Stimulated activated CD4-positive, alpha-beta T cell treated with anti-CD3 and anti-CD28 coated beads, TNF-alpha, amount 100 ng/mL, for 24 hours (primary cell): ENCODE measurements at regions not wholly inside any gene's neighbourhood (a gene's known extent, or its start where the extent isn't known, plus 50 kb on each side); places are given as distances from the start of the nearest gene placed in this dataset.
"Not testable (repeated sequence)": the region's sequence is repeated elsewhere in the genome, so short reads cannot be mapped to it uniquely, and the experiment has no call there.

ENCODE experiments used
- DNase-seq, 3 experiments: peaks; one replicate each; pipeline ENCODE4 v3.0.0-alpha.2; 2020; ENCODE audit warnings: low read depth in 3 of 3

DNA sequence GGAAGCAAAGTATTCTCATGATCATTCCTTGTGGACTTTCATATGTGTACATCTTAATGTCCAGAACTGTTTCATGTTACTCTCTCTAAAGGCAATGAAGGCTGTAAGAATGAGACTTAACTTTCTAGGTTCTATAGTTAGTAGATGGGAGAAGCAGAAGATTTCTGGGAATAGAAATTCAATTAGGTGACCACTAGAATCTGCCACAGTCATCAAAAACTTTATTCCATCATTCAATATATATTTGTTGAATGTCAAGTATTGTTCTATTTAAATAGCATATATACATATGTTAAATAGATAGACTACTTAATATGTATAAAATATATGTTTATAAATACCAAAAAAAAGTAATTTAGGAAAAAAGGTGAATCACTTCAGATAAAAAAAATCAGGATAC, 972.9 kb downstream of the SLC6A15 start:
- DNase-seq = no peak

DNA sequence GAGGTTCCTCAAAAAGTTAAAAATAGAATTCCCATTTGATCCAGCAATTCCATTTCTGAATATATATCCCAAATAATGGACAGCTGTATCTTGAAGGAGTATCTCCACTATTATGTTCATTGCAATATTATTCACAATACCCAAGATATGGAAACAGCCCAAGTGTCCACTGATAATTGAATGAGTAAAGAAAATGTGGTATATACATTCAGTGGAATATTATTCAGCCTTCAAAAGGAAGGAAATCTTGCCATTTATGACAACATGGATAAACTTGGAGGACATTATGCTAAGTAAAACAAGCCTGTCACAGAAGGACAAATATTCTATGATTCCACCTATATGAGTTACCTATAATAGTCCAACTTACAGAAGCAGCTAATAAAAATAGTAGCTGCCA, 979.0 kb downstream of the SLC6A15 start:
- no peak for DNase-seq

DNA sequence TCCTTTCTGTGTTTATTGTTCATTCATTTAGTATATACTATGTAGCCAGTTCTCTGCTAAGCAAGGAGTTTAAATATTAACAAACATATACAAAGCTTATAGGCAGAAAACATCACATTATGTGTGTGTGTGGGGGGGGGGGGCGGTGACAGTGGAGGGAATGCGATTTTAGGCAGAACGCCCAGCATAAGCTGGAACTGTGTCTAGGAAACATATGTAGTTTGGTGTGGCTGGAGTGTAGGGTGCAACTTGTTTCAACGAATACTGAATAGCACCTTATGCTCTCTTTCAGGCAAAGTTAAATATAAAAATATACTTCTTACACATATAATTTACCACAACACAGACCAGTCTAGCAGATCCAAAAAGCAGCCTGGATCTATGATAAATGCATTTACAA, 980.6 kb downstream of the SLC6A15 start:
- DNase-seq = no peak

DNA sequence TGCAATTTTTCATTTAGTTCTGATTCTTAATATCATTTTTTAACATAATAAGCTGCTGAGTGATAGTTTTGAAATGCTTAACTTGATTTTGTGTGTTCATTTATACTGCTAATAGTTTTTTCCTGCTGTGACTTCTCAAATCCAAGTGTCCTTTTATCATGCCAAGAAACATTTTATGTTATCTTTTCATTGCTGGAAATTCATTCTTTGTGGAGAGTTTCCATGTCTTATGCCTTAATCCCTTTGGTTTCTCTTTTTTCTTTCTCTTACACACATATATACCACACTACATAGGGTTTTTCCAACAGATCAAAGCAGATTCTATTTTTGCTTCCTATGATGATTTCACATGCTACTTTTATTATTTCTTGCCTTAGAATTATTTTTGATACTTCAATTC, 981.1 kb downstream of the SLC6A15 start:
- DNase-seq = no peak

DNA sequence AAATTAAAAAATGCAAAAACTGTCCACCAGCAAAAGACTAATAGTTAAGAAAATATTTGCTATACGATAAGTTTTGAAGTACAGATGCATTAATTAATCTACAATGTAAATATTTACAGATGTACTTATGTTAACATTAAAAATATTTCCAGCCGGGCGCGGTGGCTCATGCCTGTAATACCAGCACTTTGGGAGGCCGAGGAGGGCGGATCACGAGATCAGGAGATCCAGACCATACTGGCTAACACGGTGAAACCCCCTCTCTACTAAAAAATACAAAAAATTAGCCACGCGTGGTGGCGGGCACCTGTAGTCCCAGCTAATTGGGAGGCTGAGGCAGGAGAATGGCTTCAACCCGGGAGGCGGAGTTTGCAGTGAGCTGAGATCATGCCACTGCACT, 982.8 kb downstream of the SLC6A15 start:
- DNase-seq = not testable (repeated sequence)

DNA sequence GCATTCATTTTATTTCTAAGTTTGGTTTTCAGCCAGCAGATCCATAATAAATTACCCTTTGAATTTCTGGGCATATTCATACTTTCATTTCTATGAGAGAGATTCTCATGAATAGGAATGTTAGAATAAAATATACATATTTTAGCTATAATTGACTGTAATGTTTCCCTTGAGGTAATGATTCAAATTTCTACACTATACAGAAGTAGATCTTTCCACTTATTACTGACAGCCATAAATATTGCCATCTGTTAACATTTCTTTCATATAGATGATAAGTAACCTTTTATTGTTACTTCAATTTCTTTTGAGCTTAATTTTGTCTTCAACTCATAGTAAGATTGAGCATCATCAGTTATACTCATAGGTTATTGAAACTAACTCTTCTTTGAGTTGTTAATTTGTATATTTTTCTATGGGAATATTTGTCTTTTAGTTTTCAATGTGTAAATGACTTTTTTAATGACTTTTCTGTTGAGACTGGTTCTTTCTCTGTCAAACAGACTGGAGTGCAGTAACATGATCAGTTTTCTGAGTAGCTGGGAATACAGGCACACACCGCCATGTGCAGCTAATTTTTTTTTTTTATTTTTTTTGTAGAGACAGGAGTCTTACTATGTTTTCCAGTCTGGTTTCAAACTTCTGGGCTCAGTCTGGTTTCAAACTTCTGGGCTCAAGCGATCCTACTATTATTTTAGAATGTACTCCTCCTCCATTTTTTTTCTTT, 991.6 kb downstream of the SLC6A15 start:
- DNase-seq = no peak

DNA sequence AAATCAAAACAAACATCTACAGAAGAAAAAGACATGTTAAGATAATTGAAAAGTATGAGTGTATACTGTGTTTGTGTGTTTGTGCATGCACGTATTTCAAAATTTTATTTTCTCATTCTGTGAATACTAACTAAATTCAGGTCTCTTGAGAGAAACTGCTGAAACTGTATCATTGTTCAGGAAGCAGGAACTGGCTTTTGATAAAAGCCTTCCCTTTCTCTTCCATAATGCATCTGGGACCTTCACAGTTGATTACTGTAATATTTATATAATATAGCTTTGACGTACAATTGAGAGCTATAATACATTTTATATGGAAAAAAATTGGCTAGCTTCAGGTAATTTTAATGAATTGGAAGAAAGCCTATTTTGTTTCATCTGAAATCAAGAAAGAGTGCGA, 993.5 kb downstream of the SLC6A15 start:
- DNase-seq = no peak

DNA sequence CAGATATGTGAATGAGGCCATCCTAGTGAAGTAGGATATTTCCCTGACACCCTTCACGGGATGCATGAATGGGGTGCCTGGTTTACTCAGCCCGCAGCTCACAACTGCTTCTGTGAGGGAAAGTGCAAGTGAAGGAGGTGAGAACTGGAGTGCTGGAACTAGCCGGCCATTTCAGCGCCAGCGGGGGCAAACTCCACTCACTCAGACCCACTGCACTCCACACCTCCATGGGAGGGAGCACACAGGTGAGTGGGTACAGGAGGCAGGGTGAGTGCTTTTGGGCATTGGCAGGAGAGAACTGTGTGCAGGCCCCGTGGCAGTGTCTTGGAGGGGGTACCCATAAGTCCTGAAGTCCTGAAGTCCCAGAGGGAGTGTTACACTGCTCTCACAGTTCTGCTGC, 1008.4 kb downstream of the SLC6A15 start:
- DNase-seq = no peak

DNA sequence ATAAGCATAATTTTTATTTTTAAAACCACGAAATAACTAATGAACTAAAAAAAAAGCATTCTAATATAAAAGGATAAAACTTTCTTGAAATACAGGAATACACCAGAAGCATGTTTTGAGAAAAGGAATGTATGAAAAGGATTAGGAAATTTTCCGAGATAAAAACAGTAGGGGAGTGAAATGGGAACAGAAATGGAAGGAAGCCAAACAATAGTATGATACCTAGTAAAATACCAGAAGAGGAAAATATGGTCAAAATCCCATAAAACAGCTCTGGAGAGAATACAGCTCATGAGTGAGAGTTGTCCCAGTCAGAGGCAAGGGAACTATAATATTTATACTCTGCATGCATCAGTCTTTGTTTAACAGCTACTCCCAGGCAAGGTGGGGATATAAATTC, 1016.2 kb downstream of the SLC6A15 start:
- no peak for DNase-seq

DNA sequence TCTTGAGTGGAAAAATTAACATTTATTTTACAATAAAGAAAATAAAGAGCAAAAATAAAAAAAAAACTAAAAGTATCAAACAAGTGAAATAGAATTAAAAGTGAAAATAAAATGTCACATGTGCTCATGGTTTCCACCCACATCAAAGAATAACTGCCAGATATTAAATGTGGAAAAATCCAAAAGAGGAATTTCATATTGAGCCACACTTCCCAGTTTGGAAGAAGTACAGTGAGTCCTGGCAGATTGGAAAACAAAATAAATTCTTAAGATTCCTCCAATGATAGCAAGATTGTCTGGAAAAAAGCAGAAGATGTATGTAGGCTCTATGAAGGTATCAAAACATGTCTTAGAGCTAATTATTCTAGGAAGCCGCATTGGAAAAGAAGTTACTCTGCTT, 1019.5 kb downstream of the SLC6A15 start:
- no peak for DNase-seq

DNA sequence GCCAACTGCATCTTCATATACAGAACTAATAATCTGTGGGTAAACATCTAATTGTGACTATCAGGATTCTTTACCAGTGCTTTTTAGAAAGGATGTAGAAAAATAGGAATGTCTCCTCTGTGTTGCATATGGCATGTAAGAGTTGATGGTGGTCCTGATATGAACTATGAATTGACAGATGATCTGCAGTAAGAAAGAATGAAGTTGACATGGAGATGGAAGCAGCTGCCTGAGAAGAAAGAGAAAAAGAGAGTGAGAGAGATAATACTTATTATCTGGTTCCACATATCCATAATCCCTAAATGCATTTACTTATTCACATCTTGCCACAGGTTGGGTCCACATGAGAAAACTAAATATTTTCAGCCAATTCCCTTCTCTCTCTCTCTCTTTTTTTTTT, 1022.9 kb downstream of the SLC6A15 start:
- no peak for DNase-seq

DNA sequence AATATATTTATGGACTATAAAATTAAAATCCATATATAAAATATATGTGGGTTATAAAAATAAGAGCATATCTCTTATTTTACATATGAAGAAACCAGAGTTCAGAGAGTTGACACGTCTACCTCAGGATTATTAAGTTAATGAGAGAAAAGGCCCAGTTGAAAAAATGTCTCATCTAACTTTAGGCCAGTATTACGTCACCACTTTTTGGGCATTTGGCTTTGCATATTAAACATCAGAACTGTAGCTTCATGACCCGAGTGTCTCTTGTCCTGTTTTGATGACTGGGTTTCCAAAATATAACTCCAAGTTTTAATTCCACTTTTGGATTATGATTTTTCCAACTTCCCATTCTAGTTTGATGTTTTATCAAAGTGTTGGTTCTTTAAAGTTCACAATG, 1026.1 kb downstream of the SLC6A15 start:
- no peak for DNase-seq

DNA sequence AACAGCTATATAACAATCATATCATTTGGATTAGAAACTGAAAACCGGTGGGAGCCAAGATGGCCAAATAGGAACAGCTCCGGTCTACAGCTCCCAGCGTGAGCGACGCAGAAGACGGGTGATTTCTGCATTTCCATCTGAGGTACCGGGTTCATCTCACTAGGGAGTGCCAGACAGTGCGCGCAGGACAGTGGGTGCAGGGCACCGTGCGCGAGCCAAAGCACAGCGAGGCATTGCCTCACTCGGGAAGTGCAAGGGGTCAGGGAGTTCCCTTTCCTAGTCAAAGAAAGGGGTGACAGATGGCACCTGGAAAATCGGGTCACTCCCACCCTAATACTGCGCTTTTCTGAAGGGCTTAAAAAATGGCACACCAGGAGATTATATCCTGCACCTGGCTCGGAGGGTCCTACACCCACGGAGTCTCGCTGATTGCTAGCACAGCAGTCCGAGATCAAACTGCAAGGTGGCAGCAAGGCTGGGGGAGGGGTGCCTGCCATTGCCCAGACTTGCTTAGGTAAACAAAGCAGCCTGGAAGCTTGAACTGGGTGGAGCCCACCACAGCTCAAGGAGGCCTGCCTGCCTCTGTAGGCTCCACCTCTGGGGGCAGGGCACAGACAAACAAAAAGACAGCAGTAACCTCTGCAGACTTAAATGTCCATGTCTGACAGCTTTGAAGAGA, 1041.5 kb downstream of the SLC6A15 start:
- not testable (repeated sequence) for DNase-seq

DNA sequence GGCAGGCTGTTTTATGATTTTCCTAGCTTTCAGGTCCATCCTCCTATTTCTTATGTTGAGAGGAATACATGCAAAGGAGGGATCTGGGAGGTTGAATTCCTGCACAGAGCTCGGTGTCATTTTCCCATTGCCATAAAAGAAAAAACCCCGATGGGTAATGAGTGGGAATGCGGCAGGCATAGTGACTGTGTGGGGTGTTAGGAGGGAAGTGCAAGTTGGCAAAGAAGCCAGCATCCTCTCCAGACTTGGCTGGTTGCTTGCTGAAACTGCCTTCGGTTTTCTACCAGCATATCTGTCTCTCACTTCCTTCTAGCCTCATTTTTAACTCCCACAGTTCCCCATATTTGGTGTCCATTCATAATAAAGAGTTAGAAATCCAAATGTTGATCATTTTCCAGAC, 1046.1 kb downstream of the SLC6A15 start:
- DNase-seq = no peak

DNA sequence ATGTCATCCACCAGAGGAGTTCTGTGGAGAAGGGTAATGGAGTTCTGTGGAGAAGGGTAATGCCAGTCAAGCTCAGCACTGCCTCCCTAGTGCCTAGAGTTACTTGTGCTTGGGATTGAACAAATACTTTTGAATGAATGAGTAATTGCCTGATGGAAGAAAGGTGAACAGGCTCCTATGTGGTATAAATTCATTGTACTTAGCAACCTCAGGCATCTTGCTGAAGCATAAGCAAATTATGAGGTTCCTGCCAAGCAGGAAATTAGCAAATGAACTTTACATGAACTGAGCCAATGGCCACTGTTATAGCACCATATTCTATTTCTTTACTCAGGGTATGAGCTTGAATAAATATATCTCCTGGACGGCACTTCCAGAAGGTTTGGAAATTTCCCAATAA, 1047.2 kb downstream of the SLC6A15 start:
- DNase-seq = no peak

DNA sequence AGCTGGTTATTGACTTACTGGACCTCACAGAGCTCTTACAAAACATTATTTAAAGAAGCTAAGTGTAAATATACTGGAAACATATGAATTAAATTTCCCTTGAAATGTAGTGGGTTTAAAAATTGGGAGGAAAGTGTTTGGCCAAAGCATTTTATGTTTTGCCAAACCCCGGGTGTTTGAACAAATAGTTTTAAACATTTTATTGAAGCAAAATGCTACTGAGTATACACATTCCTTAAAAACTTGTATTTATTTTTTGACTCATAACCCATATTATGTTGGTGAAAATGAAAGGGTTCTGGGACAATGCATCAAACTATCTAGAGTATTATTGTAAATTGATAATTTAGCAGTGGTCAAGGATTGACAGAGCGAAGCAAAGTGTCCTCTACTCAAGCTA, 1048.5 kb downstream of the SLC6A15 start:
- no peak for DNase-seq

DNA sequence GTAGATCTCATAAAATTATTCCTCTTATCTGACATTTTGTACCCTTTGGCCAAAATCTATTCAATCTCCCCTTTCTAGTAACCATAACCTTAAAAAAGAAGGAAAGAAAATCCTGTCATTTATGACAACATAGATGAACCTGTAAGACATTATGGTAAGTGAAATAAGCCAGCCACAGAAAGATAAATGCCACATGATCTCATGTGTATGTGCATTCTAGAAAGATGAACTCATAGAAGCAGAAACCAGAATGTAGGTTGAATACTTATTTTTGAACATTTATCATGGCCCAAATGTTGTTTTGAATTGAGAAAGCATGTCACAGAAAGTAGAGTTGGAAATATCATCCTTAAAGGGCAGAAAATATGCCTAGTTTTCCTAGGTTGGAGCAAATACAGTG, 1053.6 kb downstream of the SLC6A15 start:
- no peak for DNase-seq

DNA sequence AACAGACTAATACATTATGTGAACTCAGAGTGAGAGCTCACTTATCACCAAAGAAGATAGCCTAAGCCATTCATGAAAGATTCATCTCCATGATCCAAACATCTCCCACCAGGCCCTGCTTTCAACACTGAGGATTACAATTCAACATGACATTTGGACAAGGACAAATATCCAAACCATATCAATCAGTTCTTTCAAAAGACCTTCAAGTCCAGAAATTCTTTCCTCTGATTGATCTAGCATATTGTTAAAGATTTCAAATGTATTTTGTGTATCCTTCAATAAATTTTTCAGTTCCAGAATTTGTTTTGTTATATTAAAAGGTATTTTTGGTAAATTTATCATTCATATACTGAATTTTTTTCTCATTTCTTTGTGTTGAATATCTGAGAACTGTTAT, 1055.8 kb downstream of the SLC6A15 start:
- DNase-seq = no peak

DNA sequence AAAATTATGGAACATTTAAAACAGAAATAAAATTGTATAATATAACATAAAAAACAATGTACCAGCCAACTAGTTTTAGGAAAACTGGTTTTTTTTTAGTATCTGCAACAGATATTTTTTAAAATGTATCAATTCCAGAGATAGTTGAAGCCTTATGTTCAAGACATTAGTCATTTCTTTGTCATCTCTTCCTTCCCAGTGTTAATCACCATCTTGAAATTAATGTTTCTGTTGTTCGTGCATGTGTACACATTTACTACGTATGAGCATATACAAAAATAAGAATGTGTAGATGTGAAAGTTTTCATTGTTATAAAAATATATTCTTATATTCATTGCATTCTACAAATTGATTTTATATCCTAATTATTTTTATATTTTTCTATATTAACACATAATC, 1062.1 kb downstream of the SLC6A15 start:
- no peak for DNase-seq

DNA sequence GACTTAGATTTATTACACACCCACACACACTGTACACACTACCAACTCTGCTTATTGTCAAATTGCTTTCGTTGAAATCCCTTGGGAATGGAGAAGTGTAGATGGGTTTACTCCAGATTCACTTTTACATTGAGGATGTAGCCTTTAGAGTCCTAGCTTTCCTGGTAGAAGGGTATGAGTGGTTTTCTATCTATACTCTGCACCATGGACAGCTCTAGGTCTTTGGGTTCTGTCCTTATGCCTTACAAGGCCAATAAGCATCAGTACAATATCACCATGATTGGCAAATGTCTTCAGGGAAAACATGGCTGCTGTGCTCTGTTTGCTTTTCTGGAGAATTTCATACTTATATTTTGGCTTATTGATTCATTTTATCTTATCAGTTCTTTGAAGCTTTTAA, 1063.9 kb downstream of the SLC6A15 start:
- DNase-seq = no peak

DNA sequence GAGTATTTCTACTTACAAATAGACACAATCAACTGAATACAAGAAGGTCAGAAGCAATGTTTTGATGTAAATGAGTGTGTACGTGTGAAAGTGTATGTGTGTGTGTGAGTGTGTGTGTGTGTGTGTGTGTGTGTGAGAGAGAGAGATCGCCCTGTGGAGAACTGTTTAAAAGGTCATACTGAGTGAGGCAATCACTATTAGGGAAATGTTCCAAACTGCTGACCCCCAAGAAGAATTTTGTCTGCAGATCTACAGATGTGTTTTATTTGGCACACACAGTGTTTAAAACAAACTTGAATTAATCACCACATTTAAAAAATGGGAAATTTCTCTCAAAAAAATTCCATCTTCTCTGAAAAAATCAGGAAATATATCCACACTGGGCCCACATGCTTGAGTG, 1069.1 kb downstream of the SLC6A15 start:
- DNase-seq = no peak

DNA sequence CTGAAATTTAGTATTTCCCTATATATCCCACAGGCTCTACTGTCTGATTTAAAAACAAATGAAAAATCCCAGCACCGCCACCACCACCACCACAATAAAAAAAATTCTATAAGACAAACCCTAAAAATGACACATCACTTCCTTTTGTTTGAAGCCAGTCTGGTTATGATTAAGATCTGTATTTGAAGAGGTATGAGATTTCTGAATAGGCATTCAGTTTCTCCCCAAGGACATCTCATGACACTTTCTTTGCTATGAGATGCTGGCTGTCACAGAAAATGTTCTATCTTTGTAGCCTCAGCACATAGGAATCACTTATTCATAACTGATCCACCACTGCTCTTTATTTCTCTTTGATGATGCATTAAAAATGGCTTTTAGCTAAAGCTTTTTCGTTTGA, 1071.0 kb downstream of the SLC6A15 start:
- no peak for DNase-seq

DNA sequence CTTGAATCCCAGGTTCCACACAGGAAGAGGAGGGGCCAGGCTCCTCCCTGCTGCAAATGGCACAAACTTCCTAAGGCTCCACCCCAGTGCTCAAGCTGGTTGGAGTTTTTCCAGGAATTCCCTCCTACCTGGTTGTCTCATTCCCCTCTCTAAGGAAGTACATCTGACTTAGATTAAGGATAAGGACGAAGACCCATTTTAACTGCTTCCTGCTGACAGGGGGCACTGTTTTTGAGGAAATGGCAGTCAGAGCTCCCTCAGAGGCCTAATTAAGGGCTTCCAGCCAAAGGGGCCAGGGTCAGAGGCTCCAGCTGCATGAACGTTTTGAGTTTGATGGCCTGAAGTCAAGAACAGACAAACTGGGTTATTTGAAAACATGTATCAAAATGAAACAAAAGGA, 1084.7 kb downstream of the SLC6A15 start:
- DNase-seq = no peak

DNA sequence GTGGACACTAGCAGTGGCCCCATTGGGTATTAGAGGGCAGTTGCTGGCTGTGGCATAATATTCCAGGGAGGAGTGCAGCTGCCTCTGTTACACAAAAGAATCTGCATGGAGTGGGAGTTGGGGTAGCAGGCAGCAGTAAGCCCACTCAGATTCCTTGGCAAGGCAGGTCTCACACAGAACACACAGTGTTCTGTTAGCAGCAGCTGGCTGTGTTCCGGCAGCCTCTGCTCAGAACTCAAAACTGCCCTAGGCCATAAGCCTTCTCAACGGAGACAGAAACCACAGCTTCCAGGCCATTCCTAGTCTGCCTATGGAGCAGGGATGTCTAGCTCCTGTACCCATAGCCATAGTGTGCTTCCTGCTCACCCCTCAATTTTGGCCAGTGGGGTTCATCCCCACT, 1085.4 kb downstream of the SLC6A15 start:
- no peak for DNase-seq
